ENCODE measurements at regions not wholly inside any gene's neighbourhood (a gene's known extent, or its start where the extent isn't known, plus 50 kb on each side); places are given as distances from the start of the nearest gene placed in this dataset.

- Histone ChIP-seq H3K4me3 (no peak overlapping the region), H3K27ac (no peak overlapping the region), H3K9me3 (no peaks in the 10 kb centered on the region), H3K27me3 (replicated peaks; ENCODE audit: insufficient read depth) (no peaks in the 10 kb centered on the region), H3K4me1 (ENCODE audit: control insufficient read depth in 1 of 2, low read depth in 2 of 2) (no peaks in the 10 kb centered on the region), H3K36me3 (no peaks in the 10 kb centered on the region)
- DNase-seq (ENCODE audit: low spot score) (no peak), ATAC-seq (ENCODE audit: insufficient number of reproducible peaks, low FRiP score, low read depth) (no peak)
- TF ChIP-seq CTCF (IDR thresholded peaks at IDR 0.05), result no peak
Measured at GRCh38 chr13:19252381-19252780, 70.8 kb upstream of the TUBA3C start.

- TF ChIP-seq CTCF (IDR thresholded peaks at IDR 0.05), result no peak
Measured at GRCh38 chr13:19239114-19239860, 57.7 kb upstream of the TUBA3C start.

More at GRCh38 chr13:19239114-19239860, 57.7 kb upstream of the TUBA3C start:
- DNase-seq (ENCODE audit: low spot score), result no peak
- H3K36me3 ChIP-seq, result no peaks in the 10 kb centered on the region
- ATAC-seq (ENCODE audit: insufficient number of reproducible peaks, low FRiP score, low read depth), result no peak
- no peaks in the 10 kb centered on the region for H3K4me1 ChIP-seq (ENCODE audit: control insufficient read depth in 1 of 2, low read depth in 2 of 2)
- H3K27me3 ChIP-seq (replicated peaks; ENCODE audit: insufficient read depth), result no peaks in the 10 kb centered on the region
- H3K4me3 ChIP-seq, result no peak overlapping the region
- H3K9me3 ChIP-seq, result no peaks in the 10 kb centered on the region
- H3K27ac ChIP-seq, result no peak overlapping the region
